Stimulated activated naive CD8-positive, alpha-beta T cell treated with anti-CD3 and anti-CD28 coated beads, Interleukin-15, Interleukin-2, amounts not matched to agents 100 U/mL and 50 U/mL, for 24 hours (primary cell): ENCODE measurements at regions not wholly inside any gene's neighbourhood (a gene's known extent, or its start where the extent isn't known, plus 50 kb on each side); places are given as distances from the start of the nearest gene placed in this dataset.
A peak's percentile ranks its signal among the peaks of the same experiment; 100 is the strongest.
"Not testable (repeated sequence)": the region's sequence is repeated elsewhere in the genome, so short reads cannot be mapped to it uniquely, and the experiment has no call there.

Experiments used
- ATAC-seq: fragments of 150-1000 bp; cut with Tn5 transposase; one replicate; pipeline ENCODE4 v1.10.0; 2021
- DNase-seq: peaks from one replicate; pipeline ENCODE4 v3.0.0; 2021

DNA sequence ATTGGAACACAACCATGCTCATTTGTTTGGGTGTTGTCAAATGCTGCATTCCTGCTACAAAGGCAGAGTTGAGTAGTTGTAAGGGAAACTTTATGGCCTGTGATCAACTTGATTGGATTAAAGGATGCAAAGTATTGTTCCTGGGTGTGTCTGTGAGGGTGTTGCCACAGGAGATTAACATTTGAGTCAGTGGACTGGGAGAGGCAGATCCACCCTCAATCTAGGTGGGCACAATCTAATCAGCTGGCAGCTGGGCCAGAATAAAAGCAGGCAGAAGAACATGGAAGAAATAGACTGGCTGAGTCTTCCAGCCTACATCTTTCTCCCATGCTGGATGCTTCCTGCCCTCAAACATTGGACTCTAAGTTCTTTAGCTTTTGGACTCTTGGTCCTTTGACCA is 145.6 kb upstream of the LMCD1 start:
- ATAC-seq, DNase-seq: not testable (repeated sequence)

GRCh38 chr3:8357859-8358258 is 143.8 kb upstream of the LMCD1 start:
- DNase-seq (no peak), ATAC-seq (no peak)

- ATAC-seq: no peak
- DNase-seq: no peak
Observed at GRCh38 chr3:8359133-8359532, 142.5 kb upstream of the LMCD1 start.

- ATAC-seq: no peak
- DNase-seq: no peak
Observed at GRCh38 chr3:8363200-8363599, 138.4 kb upstream of the LMCD1 start.

- no peak for ATAC-seq
Observed at GRCh38 chr3:8365541-8365940, 136.1 kb upstream of the LMCD1 start.

DNA sequence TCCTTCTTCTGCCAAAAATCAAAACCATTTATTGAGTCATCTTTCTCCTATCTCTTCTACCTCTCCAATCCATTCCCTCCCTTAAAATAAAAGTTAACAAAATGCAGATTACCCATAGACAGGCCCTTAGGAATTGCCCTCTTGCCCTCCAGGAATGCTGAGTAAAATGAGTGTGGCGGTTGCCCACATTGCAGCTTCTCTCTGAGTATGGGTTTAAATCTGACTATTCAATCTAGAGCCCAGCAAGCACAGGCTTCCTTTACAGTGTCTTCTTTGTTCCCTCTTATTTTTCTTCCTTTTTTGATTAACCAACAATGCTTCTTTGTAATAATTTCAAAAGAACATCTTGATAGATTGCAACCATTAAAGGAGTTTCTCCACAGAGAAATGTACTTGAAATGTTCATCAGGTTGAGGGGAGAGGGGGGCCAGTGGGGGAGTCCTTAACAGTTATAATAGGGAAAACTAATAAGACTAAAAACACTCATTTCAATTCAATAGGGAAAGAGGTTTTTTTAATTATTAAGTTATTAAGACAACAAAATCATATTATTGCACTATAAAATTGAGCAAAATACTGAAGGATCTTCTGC is 135.3 kb upstream of the LMCD1 start:
- ATAC-seq: no peak
- no peak for DNase-seq

More at GRCh38 chr3:8365541-8365940, 136.1 kb upstream of the LMCD1 start:
- DNase-seq: no peak

GRCh38 chr3:8368598-8368997 is 133.0 kb upstream of the LMCD1 start:
- ATAC-seq: no peak
- DNase-seq: no peak

DNA sequence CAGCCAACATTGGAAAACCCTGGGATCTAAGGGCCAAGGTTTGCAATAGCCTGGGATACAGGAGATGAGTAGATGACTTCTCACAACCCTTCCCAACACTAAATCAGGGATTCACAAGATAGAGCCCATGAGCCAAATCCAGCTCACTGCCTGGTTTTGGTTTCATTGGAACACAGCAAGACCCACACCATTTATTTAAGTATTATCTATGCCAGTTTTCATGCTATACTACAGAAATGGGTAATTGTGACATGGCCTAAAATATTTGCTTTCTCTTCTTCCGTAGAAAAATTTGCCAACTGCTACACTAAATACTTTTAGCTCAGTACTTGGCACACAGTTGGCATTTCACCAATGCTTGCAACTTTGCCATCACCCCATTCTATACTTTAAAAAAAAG is 132.0 kb upstream of the LMCD1 start:
- DNase-seq (no peak), ATAC-seq (no peak)

DNA sequence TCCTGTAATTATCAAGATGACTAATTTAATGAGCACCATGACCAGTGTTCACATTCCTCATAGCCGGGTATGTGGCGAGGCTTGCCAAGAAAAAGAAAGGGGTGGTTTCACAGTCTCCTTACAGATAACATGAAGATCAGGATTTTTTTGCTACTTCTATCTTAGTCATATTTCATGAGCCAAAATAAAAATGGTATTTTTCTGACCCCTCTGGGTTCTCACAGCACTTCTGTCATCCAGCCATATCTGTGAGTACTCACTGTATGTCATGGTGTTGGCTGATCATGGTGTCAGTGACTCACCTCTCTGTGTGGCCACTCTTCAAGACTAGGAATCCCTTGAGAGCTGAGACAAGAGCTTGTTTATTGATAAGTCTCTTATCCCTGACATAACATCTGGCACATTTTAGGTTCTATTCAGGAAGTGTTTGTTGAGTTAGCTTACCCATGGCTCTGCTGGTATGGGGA is 130.5 kb upstream of the LMCD1 start:
- no peak for DNase-seq
- no peak for ATAC-seq

- no peak for DNase-seq
Observed at GRCh38 chr3:8371960-8372463, 129.6 kb upstream of the LMCD1 start.

DNA sequence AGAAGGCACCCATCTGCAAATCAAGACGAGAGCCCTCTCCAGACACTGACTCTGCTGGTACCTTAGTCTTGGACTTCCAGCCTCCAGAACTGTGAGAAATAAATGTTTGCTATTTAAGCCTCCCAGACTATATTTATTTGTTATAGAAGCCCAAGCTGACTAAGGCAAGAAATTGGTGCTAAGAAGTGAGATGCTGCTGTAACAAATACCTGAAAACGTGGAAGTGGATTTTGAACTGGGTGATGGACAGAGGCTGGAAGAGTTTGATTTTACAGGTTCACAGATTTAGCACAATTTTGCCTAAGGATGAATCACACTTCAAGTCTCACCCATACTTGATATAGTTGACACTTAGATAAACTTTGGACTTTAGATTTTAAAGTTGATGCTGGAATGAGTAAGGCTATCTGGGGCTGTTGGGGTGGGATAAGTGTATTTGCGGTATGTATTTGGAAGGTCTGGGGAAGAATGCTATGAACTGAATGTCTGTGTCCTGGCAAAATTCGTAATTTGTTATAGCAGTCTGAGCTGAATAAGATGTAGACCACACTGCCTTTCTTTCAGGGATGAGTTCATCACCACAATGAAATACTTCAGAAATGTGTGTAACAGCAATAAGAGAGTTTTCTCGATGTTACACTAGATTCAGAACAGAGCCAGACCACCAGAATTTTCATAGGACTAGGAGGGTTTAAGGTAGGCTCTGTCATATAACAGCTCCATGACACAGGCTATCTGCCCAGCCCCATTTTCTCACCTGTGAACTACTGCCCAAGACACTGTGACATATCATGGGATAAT is 120.5 kb upstream of the LMCD1 start:
- DNase-seq (no peak), ATAC-seq (no peak)

More at GRCh38 chr3:8371960-8372463, 129.6 kb upstream of the LMCD1 start:
- no peak for ATAC-seq

- no peak for ATAC-seq
- no peak for DNase-seq
Observed at GRCh38 chr3:8385848-8386620, 115.6 kb upstream of the LMCD1 start.

DNA sequence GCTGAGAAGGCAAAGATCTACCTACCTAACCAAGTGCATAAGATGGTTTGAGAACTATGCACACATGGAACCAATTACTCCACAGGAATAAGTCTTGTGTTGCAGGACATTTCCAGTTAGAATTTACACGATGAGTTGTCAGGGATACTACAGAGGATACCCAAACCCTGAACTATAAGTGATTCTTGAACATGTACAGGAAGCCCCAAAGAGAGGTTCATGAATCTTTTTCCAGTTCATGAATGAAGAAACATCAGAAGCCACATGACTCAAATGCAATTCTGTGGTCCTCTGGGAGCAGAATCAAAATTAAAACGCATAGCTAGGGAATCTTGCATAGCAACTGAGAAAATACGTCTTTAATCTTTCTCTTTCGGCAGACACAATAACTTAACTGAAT is 114.1 kb upstream of the LMCD1 start:
- DNase-seq: no peak

DNA sequence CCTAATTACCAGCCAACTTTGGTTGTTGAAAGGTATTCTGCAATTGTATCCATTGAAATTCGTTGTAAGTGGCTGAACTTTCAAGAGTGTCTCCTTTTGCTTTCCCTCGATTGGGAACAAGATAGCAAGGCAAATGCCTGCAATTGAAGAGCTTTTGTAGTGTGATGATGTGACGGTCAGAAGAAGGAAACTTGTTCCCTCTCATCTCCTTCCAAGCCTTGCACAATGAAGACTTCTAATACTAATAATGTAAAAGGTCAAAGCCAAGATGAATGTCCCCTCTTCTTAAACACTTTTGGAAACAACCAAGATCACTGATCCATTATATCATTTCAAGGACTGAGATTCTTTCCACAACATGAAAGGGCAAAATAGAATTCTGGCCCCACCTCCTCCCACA is 101.9 kb upstream of the LMCD1 start:
- DNase-seq: no peak
- no peak for ATAC-seq

More for the DNA sequence above, 114.1 kb upstream of the LMCD1 start:
- ATAC-seq: no peak

DNA sequence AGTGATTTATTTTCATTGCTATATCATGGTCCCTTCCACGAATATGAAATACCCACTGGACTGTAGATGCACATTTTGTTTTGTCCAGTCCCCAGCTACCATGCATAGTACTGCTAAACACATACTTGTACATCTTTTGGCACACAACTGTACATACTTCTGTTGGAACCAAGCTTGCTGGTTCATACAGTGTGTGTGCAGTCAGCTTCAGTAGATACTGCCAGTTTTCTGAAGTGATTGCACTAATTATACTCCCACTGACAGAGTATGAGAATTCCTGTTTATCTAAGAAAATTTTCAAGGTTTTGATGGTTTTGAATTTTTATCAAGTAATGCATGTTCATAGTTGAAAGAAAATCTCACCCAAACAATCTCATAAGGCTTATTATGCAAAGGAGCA is 100.7 kb upstream of the LMCD1 start:
- no peak for DNase-seq
- no peak for ATAC-seq

DNA sequence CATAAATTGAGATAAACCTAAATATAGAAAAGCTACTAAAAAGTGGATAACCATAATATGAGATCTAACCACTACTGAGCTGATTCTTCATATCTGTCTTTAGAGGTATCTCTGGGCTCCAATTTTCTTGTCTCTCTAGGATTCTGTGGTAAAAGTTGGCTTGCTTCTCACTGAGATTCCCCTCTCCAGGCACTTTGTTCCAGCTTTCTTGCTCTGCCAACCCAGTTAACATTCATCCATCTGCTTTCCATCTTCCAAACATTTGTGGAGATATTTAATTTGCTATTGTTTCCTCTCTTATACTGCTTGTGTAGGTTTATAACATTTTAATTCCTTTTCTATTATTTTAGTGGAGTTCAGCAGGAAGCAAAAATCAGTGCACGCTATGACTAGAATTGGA is 97.6 kb upstream of the LMCD1 start:
- ATAC-seq (no peak), DNase-seq (no peak)

- ATAC-seq: no peak
- no peak for DNase-seq
Observed at GRCh38 chr3:8405144-8405543, 96.5 kb upstream of the LMCD1 start.

DNA sequence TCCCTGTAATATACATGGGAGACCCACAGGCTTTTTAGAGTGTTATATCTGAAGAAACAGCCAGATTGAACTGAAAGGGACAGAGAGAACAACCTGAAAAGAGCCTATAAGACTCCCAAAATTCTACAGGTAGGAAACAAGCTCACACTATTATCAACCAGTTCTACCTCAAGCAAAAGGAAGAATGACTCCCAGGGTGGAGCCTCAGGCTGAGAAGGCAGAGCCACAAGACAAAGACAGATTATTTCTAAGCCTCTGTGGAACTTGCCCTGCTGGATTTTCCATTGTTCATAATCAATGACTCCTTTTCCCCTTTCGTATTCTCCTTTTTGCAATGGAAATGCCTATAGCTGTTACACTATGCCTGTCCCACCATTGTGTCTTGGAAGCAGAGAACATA is 95.1 kb upstream of the LMCD1 start:
- DNase-seq (no peak), ATAC-seq (no peak)

DNA sequence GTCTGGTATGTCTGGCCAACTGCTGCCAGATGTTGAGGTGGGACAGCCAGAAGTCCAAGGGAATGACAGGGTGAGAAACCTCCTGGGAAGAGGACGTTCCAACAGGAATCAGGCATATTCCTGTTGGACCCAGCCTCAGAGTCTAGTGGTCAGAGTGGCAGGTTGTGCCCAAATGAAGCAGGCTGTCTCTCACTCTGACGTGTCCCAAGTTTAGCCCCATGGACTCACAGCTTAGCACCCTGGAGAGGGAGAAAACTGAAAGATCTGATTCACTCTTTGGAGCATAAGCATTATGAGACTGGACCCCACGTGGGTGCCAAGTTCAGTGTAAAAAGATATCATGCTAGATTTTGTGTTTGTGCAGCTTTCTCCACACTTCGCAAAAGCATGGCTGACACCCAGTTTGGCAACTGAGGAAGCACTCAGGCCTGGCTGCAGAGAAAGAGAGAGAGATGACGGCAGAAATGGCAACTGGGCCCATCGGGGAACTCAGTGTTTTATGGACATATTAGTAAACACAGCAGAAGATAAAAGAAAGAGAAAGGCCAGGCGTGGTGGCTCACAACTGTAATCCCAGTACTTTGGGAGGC is 88.2 kb upstream of the LMCD1 start:
- ATAC-seq (no peak), DNase-seq (no peak)

- ATAC-seq: no peak
- DNase-seq: peak; percentile 13
Observed at GRCh38 chr3:8416965-8417364, 84.7 kb upstream of the LMCD1 start.

GRCh38 chr3:8420612-8421011 is 81.0 kb upstream of the LMCD1 start:
- DNase-seq (no peak), ATAC-seq (no peak)

DNA sequence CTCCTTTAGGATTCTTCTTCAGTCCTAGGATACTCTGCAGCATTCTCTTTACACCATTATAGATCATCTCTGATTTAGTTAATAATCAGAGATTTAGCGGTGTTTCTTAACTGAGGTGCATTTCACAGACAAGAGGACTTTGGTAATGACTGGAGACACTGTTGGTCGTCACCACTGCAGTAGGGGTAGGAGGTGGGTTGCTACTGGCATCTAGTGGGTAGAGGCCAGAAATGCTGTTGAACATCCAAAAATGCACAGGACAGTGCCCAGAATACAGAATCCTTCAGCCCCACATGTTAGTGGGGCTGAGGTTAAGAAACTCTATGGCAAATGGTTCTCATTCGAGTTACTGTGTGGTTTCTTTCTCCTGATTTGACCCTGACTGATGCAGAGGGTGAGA is 80.4 kb upstream of the LMCD1 start:
- ATAC-seq (no peak), DNase-seq (no peak)

- ATAC-seq: no peak
- no peak for DNase-seq
Observed at GRCh38 chr3:8421711-8422110, 79.9 kb upstream of the LMCD1 start.
